Naive thymus-derived CD4-positive, alpha-beta T cell (primary cell): ENCODE measurements at regions not wholly inside any gene's neighbourhood (a gene's known extent, or its start where the extent isn't known, plus 50 kb on each side); places are given as distances from the start of the nearest gene placed in this dataset.
A peak's percentile ranks its signal among the peaks of the same experiment; 100 is the strongest.

Source experiments
- ATAC-seq: fragments of 150-1000 bp; cut with Tn5 transposase; 2 replicates; pipeline ENCODE4 v1.10.0; 2021; ENCODE audit warnings: mild to moderate bottlenecking, moderate library complexity
- CTCF ChIA-PET: fragments of 350-600 bp; sonication (Branson Sonifier 250); formaldehyde crosslinking; loops from one replicate; lab custom pipeline; 2021; ENCODE audit warnings: antibody characterized with exemption; lab: Charles Lee
- POLR2A ChIA-PET: fragments of 350-600 bp; sonication (Branson Sonifier 250); formaldehyde crosslinking; loops from one replicate; lab custom pipeline; 2021; ENCODE audit warnings: antibody characterized with exemption, inconsistent platforms; lab: Charles Lee
- DNase-seq, 9 donors: peaks; one replicate each; pipeline versions ENCODE4 v3.0.0 to v3.0.0-alpha.2; 2020 to 2022; ENCODE audit warnings: mixed read lengths in 1 of 9
- H3K27ac ChIP-seq: one replicate; pipeline ENCODE4 v1.7.0; 2013; ENCODE audit warnings: mild to moderate bottlenecking, low read depth, low read length, moderate library complexity
- H3K27me3 ChIP-seq, 2 donors: one replicate each; pipeline ENCODE4 v1.7.0; 2013; ENCODE audit warnings: low read length in 2 of 2, mild to moderate bottlenecking in 2 of 2, moderate library complexity in 2 of 2; ENCODE audit not compliant: control insufficient read depth in 2 of 2, insufficient read depth in 2 of 2
- H3K36me3 ChIP-seq, 3 experiments: 1 replicate in 2 of 3; 2 replicates in 1 of 3; pipeline ENCODE4 v1.7.0; 2013; ENCODE audit warnings: low read length in 3 of 3, mild to moderate bottlenecking in 3 of 3, moderate library complexity in 1 of 3; ENCODE audit not compliant: insufficient read depth in 3 of 3, control insufficient read depth in 2 of 3
- H3K4me1 ChIP-seq, 2 donors: one replicate each; pipeline ENCODE4 v1.7.0; 2013; ENCODE audit warnings: low read length in 2 of 2, mild to moderate bottlenecking in 2 of 2, moderate library complexity in 1 of 2; ENCODE audit not compliant: control insufficient read depth in 2 of 2, insufficient read depth in 2 of 2
- H3K4me3 ChIP-seq: 2 replicates; pipeline ENCODE4 v1.7.0; 2013; ENCODE audit warnings: mild to moderate bottlenecking, low read length
- H3K9me3 ChIP-seq, 3 experiments: 1 replicate in 2 of 3; 2 replicates in 1 of 3; pipeline ENCODE4 v1.7.0; 2013; ENCODE audit warnings: low read length in 3 of 3; ENCODE audit not compliant: control insufficient read depth in 2 of 3
- H3K27ac Mint-ChIP-seq, 9 donors: one replicate each; pipeline ENCODE4 v1.8.0; 2020 to 2022; ENCODE audit warnings: mixed read lengths in 9 of 9, mild to moderate bottlenecking in 8 of 9, moderate library complexity in 5 of 9, inconsistent platforms in 2 of 9
- H3K27me3 Mint-ChIP-seq, 5 donors: one replicate each; pipeline ENCODE4 v1.8.0; 2021 to 2022; ENCODE audit warnings: mixed read lengths in 5 of 5, mild to moderate bottlenecking in 1 of 5
- H3K36me3 Mint-ChIP-seq, 5 donors: one replicate each; pipeline ENCODE4 v1.8.0; 2020 to 2022; ENCODE audit warnings: mixed read lengths in 5 of 5, mild to moderate bottlenecking in 3 of 5, inconsistent platforms in 1 of 5
- H3K4me1 Mint-ChIP-seq, 7 donors: one replicate each; pipeline ENCODE4 v1.8.0; 2020 to 2022; ENCODE audit warnings: mixed read lengths in 7 of 7, mild to moderate bottlenecking in 3 of 7, inconsistent platforms in 1 of 7
- H3K4me3 Mint-ChIP-seq, 10 donors: one replicate each; pipeline ENCODE4 v1.8.0; 2020 to 2022; ENCODE audit warnings: mild to moderate bottlenecking in 10 of 10, mixed read lengths in 10 of 10, moderate library complexity in 6 of 10, inconsistent platforms in 2 of 10
- H3K9me3 Mint-ChIP-seq, 11 donors: one replicate each; pipeline ENCODE4 v1.8.0; 2020 to 2022; ENCODE audit warnings: mixed read lengths in 11 of 11, mild to moderate bottlenecking in 4 of 11, inconsistent platforms in 1 of 11, moderate library complexity in 1 of 11
- intact Hi-C, 2 donors: fragments of 100-400 bp; cut with micrococcal nuclease; formaldehyde crosslinking; loops; one replicate each; pipeline ENCODE4 v1.15.1; 2023

DNA sequence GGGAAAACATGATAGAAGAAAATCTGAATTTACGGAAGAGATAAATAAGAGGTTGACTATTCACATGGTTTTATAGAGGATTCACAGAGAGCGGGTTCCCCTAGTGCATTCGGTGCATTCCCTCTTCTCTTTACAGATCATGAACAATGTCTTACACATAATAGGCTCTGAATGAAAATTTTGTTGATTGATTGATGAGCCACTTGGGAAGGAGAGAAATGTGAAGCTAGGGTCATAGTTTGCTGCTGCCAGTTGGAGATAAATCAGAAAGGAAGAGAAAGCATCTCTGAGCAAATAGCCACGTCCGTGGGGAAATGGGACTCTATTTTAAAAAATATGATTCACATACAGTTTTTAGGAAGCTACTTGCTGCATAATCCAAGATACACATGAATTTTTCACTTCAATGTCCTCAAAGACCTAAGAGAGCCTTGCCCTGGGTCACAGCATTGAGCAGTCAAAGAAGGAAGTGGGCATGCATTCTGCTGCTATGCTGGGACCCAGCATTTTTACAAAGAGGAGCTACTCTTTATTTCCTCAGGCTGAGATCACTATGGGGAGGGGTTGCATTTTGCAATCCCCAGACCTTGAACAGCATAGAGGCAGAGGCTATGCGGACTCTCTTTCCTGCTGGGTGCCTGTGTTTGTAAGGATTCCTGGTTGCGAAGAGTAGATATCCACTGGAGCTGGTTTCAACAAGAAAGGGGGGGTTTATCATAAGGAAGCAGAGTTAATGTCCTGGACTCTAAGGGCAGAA is 395.3 kb downstream of the TSN start:
- ChIA-PET POLR2A (no interaction called here), CTCF (no interaction called here)
- no peak overlapping the region for H3K27ac Mint-ChIP-seq
- H3K27me3 Mint-ChIP-seq, result peaks cover 0 to 18% (median under 1%) of the 10 kb centered on the region in 5 donors
- no peak overlapping the region for H3K4me3 Mint-ChIP-seq
- Histone ChIP-seq H3K27me3 (no peaks in the 10 kb centered on the region), H3K27ac (no peak overlapping the region), H3K4me1 (no peaks in the 10 kb centered on the region), H3K36me3 (no peaks in the 10 kb centered on the region), H3K4me3 (no peak overlapping the region), H3K9me3 (no peaks in the 10 kb centered on the region)
- no peaks in the 10 kb centered on the region for H3K4me1 Mint-ChIP-seq
- ATAC-seq (no peak), DNase-seq (no peak)
- peaks cover 0 to 6% (median 0%) of the 10 kb centered on the region in 11 donors for H3K9me3 Mint-ChIP-seq
- intact Hi-C loops, result no loop called here
- no peaks in the 10 kb centered on the region for H3K36me3 Mint-ChIP-seq

DNA sequence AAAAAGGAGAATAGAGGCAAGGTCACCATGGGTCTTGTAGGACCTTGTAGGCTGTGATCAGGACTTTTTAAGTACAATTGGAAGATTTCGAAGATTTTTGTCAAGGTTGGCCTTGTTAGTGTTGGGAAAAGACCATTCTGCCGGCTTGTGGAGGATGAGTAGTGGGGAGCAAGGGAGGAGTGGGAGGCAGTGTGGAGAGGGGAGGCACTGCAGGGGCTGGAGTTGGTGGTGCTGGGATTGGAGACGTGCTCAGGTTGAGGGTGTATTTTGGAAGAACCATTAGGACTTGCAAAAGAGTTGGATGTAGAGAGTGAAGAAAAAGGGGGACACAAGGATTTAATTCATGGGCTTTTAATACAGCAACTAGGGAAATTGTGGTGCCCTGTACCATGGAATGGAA is 397.1 kb downstream of the TSN start:
- Mint-ChIP-seq H3K27me3 (peaks cover 0 to 23% (median 3%) of the 10 kb centered on the region in 5 donors), H3K4me1 (no peaks in the 10 kb centered on the region), H3K4me3 (no peak overlapping the region), H3K36me3 (no peaks in the 10 kb centered on the region), H3K27ac (no peak overlapping the region), H3K9me3 (peaks cover 0 to 6% (median 0%) of the 10 kb centered on the region in 11 donors)
- no peaks in the 10 kb centered on the region for H3K36me3 ChIP-seq
- no peaks in the 10 kb centered on the region for H3K9me3 ChIP-seq
- no peaks in the 10 kb centered on the region for H3K27me3 ChIP-seq
- intact Hi-C loops, result no loop called here
- DNase-seq (no peak), ATAC-seq (no peak)
- H3K4me3 ChIP-seq, result no peak overlapping the region
- CTCF ChIA-PET, result no interaction called here
- H3K27ac ChIP-seq, result no peak overlapping the region
- no peaks in the 10 kb centered on the region for H3K4me1 ChIP-seq
- POLR2A ChIA-PET, result no interaction called here

DNA sequence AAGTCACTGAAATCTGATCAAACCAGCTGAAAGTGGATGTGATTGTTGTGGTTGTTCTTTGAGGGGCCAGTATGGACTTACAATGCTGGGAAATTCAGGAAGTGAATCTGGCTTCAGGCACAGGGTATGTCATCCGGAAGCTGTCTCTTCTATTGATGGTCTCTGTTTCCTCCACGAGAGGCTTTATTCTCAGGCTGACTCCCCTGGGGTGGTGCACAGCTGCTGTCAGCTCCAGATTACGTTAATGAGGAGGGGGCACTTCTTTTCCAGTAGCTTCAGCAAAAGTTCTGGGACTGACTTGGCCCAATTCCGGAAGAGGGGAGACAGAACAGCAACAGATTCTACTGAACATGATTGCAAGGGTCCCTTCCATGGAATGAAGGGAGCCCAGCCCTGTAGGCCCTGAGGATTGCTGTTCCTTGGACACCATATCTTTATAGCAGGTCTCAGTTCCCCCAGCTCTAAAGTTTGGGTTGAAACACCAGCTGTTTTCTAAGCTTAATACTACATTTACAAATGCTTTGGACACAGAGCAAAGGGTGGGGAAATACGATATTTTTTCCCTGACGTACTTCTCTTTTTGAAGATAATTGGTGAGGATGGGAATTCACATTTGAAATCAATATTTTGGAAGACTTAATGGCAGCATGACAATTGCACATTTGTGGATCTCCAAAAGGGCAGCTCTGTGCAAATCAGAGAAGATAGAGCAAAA is 400.9 kb downstream of the TSN start:
- no peak for DNase-seq
- CTCF ChIA-PET, result no interaction called here

DNA sequence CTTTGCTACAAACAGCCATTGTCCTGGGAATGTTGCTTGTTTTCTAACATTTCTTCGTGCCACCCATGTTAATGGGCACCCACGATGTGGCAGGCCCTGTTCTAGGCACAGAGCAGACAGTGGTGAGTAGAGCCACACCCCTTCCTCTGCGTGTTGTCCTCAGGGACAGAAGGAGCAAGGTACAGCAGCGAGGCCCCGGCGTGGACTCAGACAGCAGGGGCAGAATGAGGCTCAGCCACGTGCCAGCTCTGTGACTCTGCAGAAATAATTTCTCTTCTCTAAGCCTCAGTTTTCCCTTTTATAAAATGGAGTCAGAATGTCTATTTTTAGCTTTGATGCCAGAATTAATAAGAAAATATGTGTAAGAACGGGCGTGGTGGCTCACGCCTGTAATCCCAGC is 401.7 kb downstream of the TSN start:
- CTCF ChIA-PET, result no interaction called here
- peaks cover 0 to 2% (median 0%) of the 10 kb centered on the region in 11 donors for H3K9me3 Mint-ChIP-seq
- intact Hi-C loops, result no loop called here

More for the DNA sequence above, 400.9 kb downstream of the TSN start:
- no peaks in the 10 kb centered on the region for H3K9me3 ChIP-seq
- H3K4me1 ChIP-seq, result no peaks in the 10 kb centered on the region
- Mint-ChIP-seq H3K36me3 (no peaks in the 10 kb centered on the region), H3K9me3 (peaks cover 0 to 6% (median 0%) of the 10 kb centered on the region in 11 donors), H3K27ac (no peak overlapping the region), H3K4me1 (no peaks in the 10 kb centered on the region), H3K4me3 (no peak overlapping the region), H3K27me3 (peaks cover 0 to 19% (median 3%) of the 10 kb centered on the region in 5 donors)
- no peaks in the 10 kb centered on the region for H3K36me3 ChIP-seq
- H3K27me3 ChIP-seq, result no peaks in the 10 kb centered on the region
- POLR2A ChIA-PET, result no interaction called here
- no peak overlapping the region for H3K27ac ChIP-seq
- ATAC-seq, result no peak
- intact Hi-C loops, result no loop called here
- H3K4me3 ChIP-seq, result no peak overlapping the region

DNA sequence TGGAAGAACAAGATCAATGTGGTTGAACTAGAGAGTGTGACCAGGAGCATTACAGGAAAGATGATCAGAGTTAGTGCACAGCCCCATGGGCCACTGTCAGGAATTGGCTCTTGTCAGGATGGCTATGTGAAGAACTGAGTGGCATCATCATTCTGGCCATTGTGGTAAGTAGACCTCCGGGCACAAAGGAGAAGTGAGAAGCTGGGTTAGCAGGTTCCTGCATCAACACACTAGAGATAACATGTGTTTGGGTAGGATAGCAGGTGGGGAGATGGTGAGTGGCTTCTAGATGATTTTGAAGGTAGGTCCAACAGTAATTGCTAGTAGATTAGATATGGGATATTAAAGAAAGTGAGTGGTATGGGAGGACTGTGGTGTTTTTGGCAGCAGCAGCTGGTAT is 408.2 kb downstream of the TSN start:
- intact Hi-C loops, result no loop called here
- Histone ChIP-seq H3K36me3 (no peaks in the 10 kb centered on the region), H3K4me1 (no peaks in the 10 kb centered on the region), H3K27ac (no peak overlapping the region), H3K4me3 (no peak overlapping the region), H3K9me3 (no peaks in the 10 kb centered on the region), H3K27me3 (no peaks in the 10 kb centered on the region)
- Mint-ChIP-seq H3K36me3 (no peaks in the 10 kb centered on the region), H3K4me3 (no peak overlapping the region), H3K9me3 (no peaks in the 10 kb centered on the region), H3K27me3 (peaks cover 0 to 11% (median 0%) of the 10 kb centered on the region in 5 donors), H3K4me1 (no peaks in the 10 kb centered on the region), H3K27ac (no peak overlapping the region)
- CTCF ChIA-PET, result no interaction called here
- POLR2A ChIA-PET, result no interaction called here
- DNase-seq, result no peak
- ATAC-seq, result peak; percentile 26

More for the DNA sequence above, 401.7 kb downstream of the TSN start:
- Mint-ChIP-seq H3K36me3 (no peaks in the 10 kb centered on the region), H3K4me3 (no peak overlapping the region), H3K27ac (no peak overlapping the region), H3K4me1 (no peaks in the 10 kb centered on the region), H3K27me3 (peaks cover 0 to 15% (median 2%) of the 10 kb centered on the region in 5 donors)
- Histone ChIP-seq H3K36me3 (no peaks in the 10 kb centered on the region), H3K4me1 (no peaks in the 10 kb centered on the region), H3K9me3 (no peaks in the 10 kb centered on the region), H3K27ac (no peak overlapping the region), H3K4me3 (no peak overlapping the region), H3K27me3 (no peaks in the 10 kb centered on the region)
- POLR2A ChIA-PET, result no interaction called here
- ATAC-seq, result no peak
- DNase-seq, result no peak

DNA sequence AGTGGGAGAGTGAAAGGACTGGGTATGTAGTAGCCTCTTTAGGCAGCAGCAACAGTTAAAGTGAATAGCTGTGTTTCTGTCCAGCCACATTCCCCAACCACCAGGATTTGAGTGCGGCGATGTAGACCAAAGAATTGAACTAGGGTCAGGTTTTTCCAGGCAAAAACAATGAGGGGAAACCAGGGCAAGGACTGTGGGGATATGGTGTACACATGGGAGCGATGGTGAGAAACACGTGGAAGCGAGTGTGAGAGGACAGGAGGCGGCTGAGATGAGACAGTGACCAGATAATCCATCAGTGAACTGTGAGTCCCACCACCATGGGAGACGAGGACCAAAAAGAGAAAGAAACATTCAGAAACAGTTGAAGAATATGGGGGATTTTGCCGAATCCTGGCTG is 409.5 kb downstream of the TSN start:
- CTCF ChIA-PET, result no interaction called here
- H3K4me1 ChIP-seq, result no peaks in the 10 kb centered on the region
- no peaks in the 10 kb centered on the region for H3K9me3 ChIP-seq
- no peaks in the 10 kb centered on the region for H3K9me3 Mint-ChIP-seq
- no peak for ATAC-seq
- POLR2A ChIA-PET, result no interaction called here
- intact Hi-C loops, result no loop called here
- H3K36me3 Mint-ChIP-seq, result no peaks in the 10 kb centered on the region
- H3K27me3 ChIP-seq, result no peaks in the 10 kb centered on the region
- H3K4me3 ChIP-seq, result no peak overlapping the region
- no peak overlapping the region for H3K27ac ChIP-seq
- peaks cover 0 to 6% (median 0%) of the 10 kb centered on the region in 5 donors for H3K27me3 Mint-ChIP-seq
- H3K27ac Mint-ChIP-seq, result no peak overlapping the region
- DNase-seq, result no peak
- H3K36me3 ChIP-seq, result no peaks in the 10 kb centered on the region
- H3K4me1 Mint-ChIP-seq, result no peaks in the 10 kb centered on the region
- H3K4me3 Mint-ChIP-seq, result no peak overlapping the region
